SK-N-SH (cell line): ENCODE measurements at regions not wholly inside any gene's neighbourhood (a gene's known extent, or its start where the extent isn't known, plus 50 kb on each side); places are given as distances from the start of the nearest gene placed in this dataset.

Experiments used
- CTCF ChIA-PET: fragments of 300-600, 350-600 bp; formaldehyde crosslinking; extraction: SDS; loops from one replicate; lab custom pipeline; 2021; lab: Yijun Ruan, JAX
- POLR2A ChIA-PET: fragments of 350-600 bp; sonication (Branson Sonifier 250); formaldehyde crosslinking; extraction: SDS; loops from one replicate; lab custom pipeline; 2020; ENCODE audit warnings: antibody characterized with exemption, inconsistent platforms; lab: Yijun Ruan, JAX
- DNase-seq: peaks from one replicate; pipeline ENCODE4 v3.0.0; 2012
- H2AFZ ChIP-seq: fragments of 200-600 bp; sonication (generic); 2 replicates; pipeline ENCODE4 v1.8.1; 2016; ENCODE audit warnings: antibody characterized with exemption, mild to moderate bottlenecking, low read depth
- H3F3A ChIP-seq: fragments of 200-600 bp; sonication (generic); replicated peaks from 2 replicates; pipeline ENCODE3; 2016; ENCODE audit warnings: antibody characterized with exemption, mild to moderate bottlenecking; ENCODE audit not compliant: insufficient read depth
- H3K27ac ChIP-seq, 2 experiments: fragments of 200-500 bp in 1 of 2; fragments of 200-600 bp in 1 of 2; sonication (Bioruptor generic) in 1 of 2; sonication (generic), shearing (Covaris generic) in 1 of 2; 2 replicates each; pipeline versions ENCODE4 v1.5.1 to v1.6.1; 2014 to 2016; ENCODE audit warnings: low read depth in 2 of 2, inconsistent platforms in 1 of 2, low read length in 1 of 2, mild to moderate bottlenecking in 1 of 2, mixed read lengths in 1 of 2
- H3K27me3 ChIP-seq: fragments of 200-600 bp; sonication (generic), shearing (Covaris generic); 2 replicates; pipeline ENCODE4 v1.6.1; 2016; ENCODE audit warnings: mixed run types; ENCODE audit not compliant: insufficient read depth
- H3K36me3 ChIP-seq, 2 experiments: fragments of 200-500 bp in 1 of 2; fragments of 200-600 bp in 1 of 2; sonication (Bioruptor generic) in 1 of 2; sonication (generic) in 1 of 2; replicated peaks in 1 of 2; 2 replicates each; pipeline versions ENCODE3 to v1.5.1; 2014 to 2016; ENCODE audit warnings: low read length in 1 of 2, mild to moderate bottlenecking in 1 of 2; ENCODE audit not compliant: insufficient read depth in 2 of 2, control insufficient read depth in 1 of 2
- H3K4me1 ChIP-seq, 2 experiments: fragments of 200-500 bp in 1 of 2; fragments of 200-600 bp in 1 of 2; sonication (Bioruptor generic) in 1 of 2; sonication (generic), shearing (Covaris generic) in 1 of 2; 2 replicates each; pipeline versions ENCODE4 v1.5.1 to v1.6.1; 2014 to 2016; ENCODE audit warnings: low read depth in 1 of 2, low read length in 1 of 2, mixed run types in 1 of 2; ENCODE audit not compliant: insufficient read depth in 2 of 2, control insufficient read depth in 1 of 2
- H3K4me2 ChIP-seq: fragments of 200-600 bp; sonication (generic), shearing (Covaris generic); 2 replicates; pipeline ENCODE4 v1.6.1; 2017; ENCODE audit warnings: mixed run types
- H3K4me3 ChIP-seq, 2 experiments: fragments of 200-500 bp in 1 of 2; fragments of 200-600 bp in 1 of 2; sonication (Bioruptor generic) in 1 of 2; sonication (generic), shearing (Covaris generic) in 1 of 2; 2 replicates each; pipeline versions ENCODE4 v1.5.1 to v1.8.1; 2014 to 2016; ENCODE audit warnings: low read depth in 2 of 2, inconsistent platforms in 1 of 2, low read length in 1 of 2, mild to moderate bottlenecking in 1 of 2, mixed read lengths in 1 of 2, moderate library complexity in 1 of 2
- H3K79me2 ChIP-seq: fragments of 200-600 bp; sonication (generic); 2 replicates; pipeline ENCODE4 v1.8.1; 2017; ENCODE audit warnings: mild to moderate bottlenecking; ENCODE audit not compliant: insufficient read depth
- H3K9ac ChIP-seq: fragments of 200-600 bp; sonication (generic); 2 replicates; pipeline ENCODE4 v1.6.1; 2017; ENCODE audit warnings: mixed run types
- H3K9me2 ChIP-seq: fragments of 200-600 bp; sonication (generic); 2 replicates; pipeline ENCODE4 v1.6.1; 2017; ENCODE audit warnings: mixed run types
- H3K9me3 ChIP-seq: fragments of 200-600 bp; sonication (generic); 2 replicates; pipeline ENCODE4 v1.6.1; 2017; ENCODE audit warnings: mixed run types, mild to moderate bottlenecking, moderate library complexity
- H4K20me1 ChIP-seq: fragments of 200-600 bp; sonication (generic); 2 replicates; pipeline ENCODE4 v1.6.1; 2017; ENCODE audit warnings: mild to moderate bottlenecking, mixed run types; ENCODE audit not compliant: insufficient read depth
- FOXJ3 ChIP-seq: sonication (generic); formaldehyde crosslinking; IDR thresholded peaks from 2 replicates; pipeline ENCODE4 v1.5.1; 2020; ENCODE audit warnings: mild to moderate bottlenecking, missing genetic modification reagents
- FOXM1 ChIP-seq: IDR thresholded peaks from 2 replicates; pipeline ENCODE4 v1.4.0; 2012; ENCODE audit warnings: low read depth, mild to moderate bottlenecking
- GABPA ChIP-seq: IDR thresholded peaks from 2 replicates; pipeline ENCODE4 v1.4.0; 2012; ENCODE audit warnings: low read depth, mild to moderate bottlenecking
- GATA2 ChIP-seq: sonication (generic); formaldehyde crosslinking; IDR thresholded peaks from 2 replicates; pipeline ENCODE4 v1.5.0; 2020; ENCODE audit warnings: mild to moderate bottlenecking, missing genetic modification reagents
- NFIC ChIP-seq: IDR thresholded peaks from 2 replicates; pipeline ENCODE4 v1.4.0; 2012; ENCODE audit warnings: borderline replicate concordance
- NRF1 ChIP-seq: IDR thresholded peaks from 2 replicates; pipeline ENCODE4 v1.6.1; 2012; ENCODE audit warnings: low read depth, mild to moderate bottlenecking, low read length
- POLR2AphosphoS5 ChIP-seq: IDR thresholded peaks from 2 replicates; pipeline ENCODE4 v1.6.1; 2012; ENCODE audit warnings: low read depth, low read length
- RFX5 ChIP-seq: IDR thresholded peaks from 2 replicates; pipeline ENCODE4 v1.6.1; 2012; ENCODE audit warnings: mild to moderate bottlenecking, improper control_type of control experiment, low read length
- SIN3A ChIP-seq: IDR thresholded peaks from 2 replicates; pipeline ENCODE4 v1.6.1; 2012; ENCODE audit warnings: low read depth, mild to moderate bottlenecking, low read length, moderate library complexity, borderline replicate concordance
- SMC3 ChIP-seq: IDR thresholded peaks from 2 replicates; pipeline ENCODE4 v1.6.1; 2012; ENCODE audit warnings: low read depth, low read length, improper control_type of control experiment
- TCF12 ChIP-seq: IDR thresholded peaks from 2 replicates; pipeline ENCODE4 v1.4.0; 2012
- YY1 ChIP-seq: IDR thresholded peaks from 2 replicates; pipeline ENCODE4 v1.4.0; 2012; ENCODE audit warnings: low read depth, mild to moderate bottlenecking
- whole genome bisulfite sequencing: methylation state at CpG from one replicate; pipeline ENCODE4 v1.1.6; 2017; ENCODE audit warnings: low lambda C conversion rate; 5-methylcytosine and 5-hydroxymethylcytosine counted together
- TF ChIP-seq, protein P1 (sequence below): fragments of 200-600 bp; sonication (generic); IDR thresholded peaks from 2 replicates; pipeline ENCODE4 v1.6.1; 2017; ENCODE audit warnings: antibody characterized with exemption, mild to moderate bottlenecking, moderate library complexity
- TF ChIP-seq, protein P2 (sequence below): fragments of 150-350 bp; IDR thresholded peaks from 2 replicates; pipeline ENCODE4 v1.6.1; 2017; ENCODE audit warnings: antibody characterized with exemption, low read length, low read depth, borderline replicate concordance
- TF ChIP-seq, protein P3 (sequence below): IDR thresholded peaks from 2 replicates; pipeline ENCODE4 v1.4.0; 2012; ENCODE audit warnings: low read depth
- TF ChIP-seq, protein P4 (sequence below): IDR thresholded peaks from 2 replicates; pipeline ENCODE4 v1.4.0; 2012; ENCODE audit warnings: low read depth, borderline replicate concordance
- TF ChIP-seq, protein P5 (sequence below): fragments of 150-350 bp; IDR thresholded peaks from 2 replicates; pipeline ENCODE4 v1.6.1; 2016; ENCODE audit warnings: mild to moderate bottlenecking, low read depth, low read length
- TF ChIP-seq, protein P6 (sequence below): IDR thresholded peaks from 2 replicates; pipeline ENCODE4 v1.4.0; 2012; ENCODE audit warnings: low read depth, borderline replicate concordance
- TF ChIP-seq, protein P7 (sequence below): IDR thresholded peaks from 2 replicates; pipeline ENCODE4 v1.6.1; 2012; ENCODE audit warnings: mild to moderate bottlenecking, low read depth, low read length, moderate library complexity

DNA sequence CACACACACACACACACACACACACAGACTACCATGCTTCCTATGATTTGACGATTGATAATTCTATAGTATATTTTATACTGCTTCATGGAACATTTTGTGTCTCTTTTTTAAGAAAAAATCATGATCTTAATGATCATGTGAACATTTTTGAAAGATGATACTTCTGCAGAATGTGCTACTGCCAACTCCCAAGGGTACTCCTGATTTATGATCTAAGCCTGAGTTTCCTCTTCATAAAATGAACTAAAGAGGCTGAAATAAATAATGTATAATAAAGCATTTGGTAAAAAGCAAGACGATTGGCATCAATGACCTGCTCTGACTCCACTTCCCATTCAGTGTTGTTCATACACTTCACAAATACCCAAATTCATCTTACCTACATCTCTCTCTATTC lies 333.8 kb upstream of the RBMS3 start:
- no peak overlapping the region for H3K4me2 ChIP-seq
- H3K36me3 ChIP-seq, result no peaks in the 10 kb centered on the region
- no peaks in the 10 kb centered on the region for H3K9me2 ChIP-seq
- no peaks in the 10 kb centered on the region for H3K79me2 ChIP-seq
- H2AFZ ChIP-seq, result no peak overlapping the region
- ChIA-PET CTCF (interaction anchor here (0.9 kb wide), 1 partner anchor 11 kb away, joined by 3 read pairs; no protein-coding TSS in a partner anchor), POLR2A (no interaction called here)
- no peak overlapping the region for H3K9ac ChIP-seq
- H3K4me3 ChIP-seq, result no peak overlapping the region
- H3K27ac ChIP-seq, result no peak overlapping the region
- TF ChIP-seq RFX5, result no peak
- TF ChIP-seq, protein P1, sequence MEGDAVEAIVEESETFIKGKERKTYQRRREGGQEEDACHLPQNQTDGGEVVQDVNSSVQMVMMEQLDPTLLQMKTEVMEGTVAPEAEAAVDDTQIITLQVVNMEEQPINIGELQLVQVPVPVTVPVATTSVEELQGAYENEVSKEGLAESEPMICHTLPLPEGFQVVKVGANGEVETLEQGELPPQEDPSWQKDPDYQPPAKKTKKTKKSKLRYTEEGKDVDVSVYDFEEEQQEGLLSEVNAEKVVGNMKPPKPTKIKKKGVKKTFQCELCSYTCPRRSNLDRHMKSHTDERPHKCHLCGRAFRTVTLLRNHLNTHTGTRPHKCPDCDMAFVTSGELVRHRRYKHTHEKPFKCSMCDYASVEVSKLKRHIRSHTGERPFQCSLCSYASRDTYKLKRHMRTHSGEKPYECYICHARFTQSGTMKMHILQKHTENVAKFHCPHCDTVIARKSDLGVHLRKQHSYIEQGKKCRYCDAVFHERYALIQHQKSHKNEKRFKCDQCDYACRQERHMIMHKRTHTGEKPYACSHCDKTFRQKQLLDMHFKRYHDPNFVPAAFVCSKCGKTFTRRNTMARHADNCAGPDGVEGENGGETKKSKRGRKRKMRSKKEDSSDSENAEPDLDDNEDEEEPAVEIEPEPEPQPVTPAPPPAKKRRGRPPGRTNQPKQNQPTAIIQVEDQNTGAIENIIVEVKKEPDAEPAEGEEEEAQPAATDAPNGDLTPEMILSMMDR, result no peak
- TF ChIP-seq NFIC, result no peak
- no peak for TF ChIP-seq YY1
- TF ChIP-seq SMC3, result no peak
- no peak for TF ChIP-seq GATA2 (CRISPR knock-in tag)
- no peak for TF ChIP-seq SIN3A
- no peak for TF ChIP-seq FOXJ3 (CRISPR knock-in tag)
- TF ChIP-seq, protein P2, sequence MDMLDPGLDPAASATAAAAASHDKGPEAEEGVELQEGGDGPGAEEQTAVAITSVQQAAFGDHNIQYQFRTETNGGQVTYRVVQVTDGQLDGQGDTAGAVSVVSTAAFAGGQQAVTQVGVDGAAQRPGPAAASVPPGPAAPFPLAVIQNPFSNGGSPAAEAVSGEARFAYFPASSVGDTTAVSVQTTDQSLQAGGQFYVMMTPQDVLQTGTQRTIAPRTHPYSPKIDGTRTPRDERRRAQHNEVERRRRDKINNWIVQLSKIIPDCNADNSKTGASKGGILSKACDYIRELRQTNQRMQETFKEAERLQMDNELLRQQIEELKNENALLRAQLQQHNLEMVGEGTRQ, result no peak
- TF ChIP-seq FOXM1, result no peak
- no peak for TF ChIP-seq NRF1
- TF ChIP-seq, protein P3, sequence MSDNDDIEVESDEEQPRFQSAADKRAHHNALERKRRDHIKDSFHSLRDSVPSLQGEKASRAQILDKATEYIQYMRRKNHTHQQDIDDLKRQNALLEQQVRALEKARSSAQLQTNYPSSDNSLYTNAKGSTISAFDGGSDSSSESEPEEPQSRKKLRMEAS, result no peak
- TF ChIP-seq, protein P4, sequence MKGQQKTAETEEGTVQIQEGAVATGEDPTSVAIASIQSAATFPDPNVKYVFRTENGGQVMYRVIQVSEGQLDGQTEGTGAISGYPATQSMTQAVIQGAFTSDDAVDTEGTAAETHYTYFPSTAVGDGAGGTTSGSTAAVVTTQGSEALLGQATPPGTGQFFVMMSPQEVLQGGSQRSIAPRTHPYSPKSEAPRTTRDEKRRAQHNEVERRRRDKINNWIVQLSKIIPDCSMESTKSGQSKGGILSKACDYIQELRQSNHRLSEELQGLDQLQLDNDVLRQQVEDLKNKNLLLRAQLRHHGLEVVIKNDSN, result no peak
- TF ChIP-seq, protein P5, sequence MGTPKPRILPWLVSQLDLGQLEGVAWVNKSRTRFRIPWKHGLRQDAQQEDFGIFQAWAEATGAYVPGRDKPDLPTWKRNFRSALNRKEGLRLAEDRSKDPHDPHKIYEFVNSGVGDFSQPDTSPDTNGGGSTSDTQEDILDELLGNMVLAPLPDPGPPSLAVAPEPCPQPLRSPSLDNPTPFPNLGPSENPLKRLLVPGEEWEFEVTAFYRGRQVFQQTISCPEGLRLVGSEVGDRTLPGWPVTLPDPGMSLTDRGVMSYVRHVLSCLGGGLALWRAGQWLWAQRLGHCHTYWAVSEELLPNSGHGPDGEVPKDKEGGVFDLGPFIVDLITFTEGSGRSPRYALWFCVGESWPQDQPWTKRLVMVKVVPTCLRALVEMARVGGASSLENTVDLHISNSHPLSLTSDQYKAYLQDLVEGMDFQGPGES, result no peak
- TF ChIP-seq, protein P6, sequence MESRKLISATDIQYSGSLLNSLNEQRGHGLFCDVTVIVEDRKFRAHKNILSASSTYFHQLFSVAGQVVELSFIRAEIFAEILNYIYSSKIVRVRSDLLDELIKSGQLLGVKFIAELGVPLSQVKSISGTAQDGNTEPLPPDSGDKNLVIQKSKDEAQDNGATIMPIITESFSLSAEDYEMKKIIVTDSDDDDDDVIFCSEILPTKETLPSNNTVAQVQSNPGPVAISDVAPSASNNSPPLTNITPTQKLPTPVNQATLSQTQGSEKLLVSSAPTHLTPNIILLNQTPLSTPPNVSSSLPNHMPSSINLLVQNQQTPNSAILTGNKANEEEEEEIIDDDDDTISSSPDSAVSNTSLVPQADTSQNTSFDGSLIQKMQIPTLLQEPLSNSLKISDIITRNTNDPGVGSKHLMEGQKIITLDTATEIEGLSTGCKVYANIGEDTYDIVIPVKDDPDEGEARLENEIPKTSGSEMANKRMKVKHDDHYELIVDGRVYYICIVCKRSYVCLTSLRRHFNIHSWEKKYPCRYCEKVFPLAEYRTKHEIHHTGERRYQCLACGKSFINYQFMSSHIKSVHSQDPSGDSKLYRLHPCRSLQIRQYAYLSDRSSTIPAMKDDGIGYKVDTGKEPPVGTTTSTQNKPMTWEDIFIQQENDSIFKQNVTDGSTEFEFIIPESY, result no peak
- TF ChIP-seq GABPA, result no peak
- TF ChIP-seq TCF12, result no peak
- TF ChIP-seq, protein P7, sequence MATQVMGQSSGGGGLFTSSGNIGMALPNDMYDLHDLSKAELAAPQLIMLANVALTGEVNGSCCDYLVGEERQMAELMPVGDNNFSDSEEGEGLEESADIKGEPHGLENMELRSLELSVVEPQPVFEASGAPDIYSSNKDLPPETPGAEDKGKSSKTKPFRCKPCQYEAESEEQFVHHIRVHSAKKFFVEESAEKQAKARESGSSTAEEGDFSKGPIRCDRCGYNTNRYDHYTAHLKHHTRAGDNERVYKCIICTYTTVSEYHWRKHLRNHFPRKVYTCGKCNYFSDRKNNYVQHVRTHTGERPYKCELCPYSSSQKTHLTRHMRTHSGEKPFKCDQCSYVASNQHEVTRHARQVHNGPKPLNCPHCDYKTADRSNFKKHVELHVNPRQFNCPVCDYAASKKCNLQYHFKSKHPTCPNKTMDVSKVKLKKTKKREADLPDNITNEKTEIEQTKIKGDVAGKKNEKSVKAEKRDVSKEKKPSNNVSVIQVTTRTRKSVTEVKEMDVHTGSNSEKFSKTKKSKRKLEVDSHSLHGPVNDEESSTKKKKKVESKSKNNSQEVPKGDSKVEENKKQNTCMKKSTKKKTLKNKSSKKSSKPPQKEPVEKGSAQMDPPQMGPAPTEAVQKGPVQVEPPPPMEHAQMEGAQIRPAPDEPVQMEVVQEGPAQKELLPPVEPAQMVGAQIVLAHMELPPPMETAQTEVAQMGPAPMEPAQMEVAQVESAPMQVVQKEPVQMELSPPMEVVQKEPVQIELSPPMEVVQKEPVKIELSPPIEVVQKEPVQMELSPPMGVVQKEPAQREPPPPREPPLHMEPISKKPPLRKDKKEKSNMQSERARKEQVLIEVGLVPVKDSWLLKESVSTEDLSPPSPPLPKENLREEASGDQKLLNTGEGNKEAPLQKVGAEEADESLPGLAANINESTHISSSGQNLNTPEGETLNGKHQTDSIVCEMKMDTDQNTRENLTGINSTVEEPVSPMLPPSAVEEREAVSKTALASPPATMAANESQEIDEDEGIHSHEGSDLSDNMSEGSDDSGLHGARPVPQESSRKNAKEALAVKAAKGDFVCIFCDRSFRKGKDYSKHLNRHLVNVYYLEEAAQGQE, result no peak
- no peak for TF ChIP-seq POLR2AphosphoS5
- no peaks in the 10 kb centered on the region for H3F3A ChIP-seq
- no peak for DNase-seq
- H3K27me3 ChIP-seq, result no peaks in the 10 kb centered on the region
- H3K4me1 ChIP-seq, result no peaks in the 10 kb centered on the region; a peak in 1 of 4 replicates
- no peaks in the 10 kb centered on the region for H4K20me1 ChIP-seq
- 30% methylated on average over 2 of the region's 2 CpGs for WGBS
- H3K9me3 ChIP-seq, result no peaks in the 10 kb centered on the region
